Right lung (tissue), 2 donors: ENCODE measurements at regions not wholly inside any gene's neighbourhood (a gene's known extent, or its start where the extent isn't known, plus 50 kb on each side); places are given as distances from the start of the nearest gene placed in this dataset.
"Not testable (repeated sequence)": the region's sequence is repeated elsewhere in the genome, so short reads cannot be mapped to it uniquely, and the experiment has no call there.

Experiments used
- DNase-seq, 2 donors: peaks; one replicate each; pipeline ENCODE4 v3.0.0-alpha.2; 2013

DNA sequence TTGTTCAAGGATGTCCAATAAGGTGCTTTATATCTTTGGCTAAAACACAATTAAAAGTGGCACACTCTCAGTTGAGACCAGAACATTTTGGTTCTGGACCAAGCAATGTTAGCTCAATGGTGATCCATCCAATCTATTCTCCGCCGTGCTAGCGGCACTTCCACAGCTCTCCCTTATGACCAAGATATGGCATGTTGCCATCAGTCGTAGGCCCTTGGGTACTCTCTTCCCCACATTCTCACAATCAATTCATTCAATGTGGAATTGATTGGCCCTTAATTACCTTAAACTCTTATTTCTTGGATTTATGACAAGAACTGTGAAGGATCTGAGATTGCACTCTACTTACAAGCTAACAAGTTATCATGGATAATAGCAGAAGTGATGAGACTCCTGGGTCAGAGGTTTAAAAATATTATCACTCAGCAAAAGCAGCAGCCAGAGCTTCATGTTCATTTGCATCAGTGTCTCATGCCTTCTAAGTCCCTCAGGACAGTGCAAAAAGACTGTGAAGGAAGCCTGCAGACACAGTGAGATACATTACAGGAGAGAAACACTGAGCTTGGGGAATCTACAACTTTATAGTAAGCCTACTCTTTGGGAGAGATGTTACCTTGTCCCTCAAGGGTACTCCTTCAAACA, 80.0 kb upstream of the ARG1 start:
- no peak for DNase-seq

- DNase-seq = not testable (repeated sequence)
Measured at GRCh38 chr6:131504387-131504786, 68.6 kb upstream of the ARG1 start.

DNA sequence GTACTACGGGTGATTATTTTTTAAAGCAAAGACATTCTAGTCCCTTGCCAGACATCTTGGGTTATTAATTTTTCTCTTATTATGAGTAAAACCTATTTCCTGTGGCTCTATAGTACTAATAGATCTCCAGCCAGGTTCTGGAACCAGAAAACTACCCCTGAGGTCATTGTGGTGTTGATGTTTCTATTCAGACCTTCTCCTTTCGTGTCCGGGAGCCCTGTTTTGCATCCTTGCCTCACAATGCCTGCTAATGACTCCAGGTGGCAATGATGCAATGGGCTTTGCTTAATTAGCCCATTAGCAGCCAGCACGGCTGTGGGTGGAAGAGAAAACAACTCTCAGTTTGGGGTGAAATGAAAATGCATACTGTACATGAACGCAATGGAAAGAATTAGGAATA, 62.9 kb upstream of the ARG1 start:
- no peak for DNase-seq

GRCh38 chr6:131510591-131510990, 62.4 kb upstream of the ARG1 start:
- no peak for DNase-seq

DNA sequence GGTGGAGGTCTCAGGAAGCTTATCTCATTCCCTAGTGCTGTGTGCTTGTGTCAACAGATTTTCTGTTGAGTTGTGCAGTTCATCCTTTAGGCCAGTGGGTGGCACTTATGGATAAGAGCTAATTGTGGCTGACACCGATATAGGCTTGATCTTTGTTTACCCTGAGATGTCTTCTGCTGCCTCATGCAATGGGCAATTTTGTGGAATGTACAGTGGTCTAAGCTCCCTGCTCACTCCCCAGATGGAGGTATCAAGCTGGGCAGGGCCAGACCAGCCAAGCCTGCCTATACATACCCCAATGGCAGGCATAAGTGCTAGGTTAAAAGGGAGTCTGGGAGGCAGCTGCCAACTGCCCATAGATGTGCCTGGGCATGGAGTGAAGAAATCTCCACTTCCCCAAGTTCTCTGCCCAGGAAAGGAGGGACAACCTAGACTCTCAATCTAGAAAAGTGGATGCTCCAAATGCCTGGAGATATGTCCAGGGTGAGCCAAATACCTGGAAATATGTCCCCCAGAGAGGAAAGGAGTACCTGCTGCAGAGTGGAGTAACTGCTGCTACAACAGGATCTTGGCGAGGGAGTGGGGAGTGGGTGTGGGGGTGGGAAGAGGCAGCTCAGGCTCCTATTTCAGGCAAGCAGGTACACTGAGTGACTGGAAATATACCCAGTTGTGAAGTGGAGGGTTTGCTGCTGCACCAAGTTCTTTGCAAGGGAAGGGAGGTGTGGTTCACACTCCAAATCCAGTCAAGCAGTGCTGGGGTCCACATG, 53.2 kb upstream of the ARG1 start:
- DNase-seq = no peak
